HG03439 (cell line): ENCODE measurements at regions not wholly inside any gene's neighbourhood (a gene's known extent, or its start where the extent isn't known, plus 50 kb on each side); places are given as distances from the start of the nearest gene placed in this dataset.
"Not testable (repeated sequence)": the region's sequence is repeated elsewhere in the genome, so short reads cannot be mapped to it uniquely, and the experiment has no call there.

Experiments used
- ATAC-seq: cut with Tn5 transposase; IDR thresholded peaks from one replicate; pipeline ENCODE4 v1.9.1; 2021; ENCODE audit warnings: mild to moderate bottlenecking, moderate library complexity; ENCODE audit not compliant: unreplicated experiment

- ATAC-seq: no peak
These were observed 218.0 kb upstream of the IGFBP3 start for GRCh38 chr7:46139079-46139478.

DNA sequence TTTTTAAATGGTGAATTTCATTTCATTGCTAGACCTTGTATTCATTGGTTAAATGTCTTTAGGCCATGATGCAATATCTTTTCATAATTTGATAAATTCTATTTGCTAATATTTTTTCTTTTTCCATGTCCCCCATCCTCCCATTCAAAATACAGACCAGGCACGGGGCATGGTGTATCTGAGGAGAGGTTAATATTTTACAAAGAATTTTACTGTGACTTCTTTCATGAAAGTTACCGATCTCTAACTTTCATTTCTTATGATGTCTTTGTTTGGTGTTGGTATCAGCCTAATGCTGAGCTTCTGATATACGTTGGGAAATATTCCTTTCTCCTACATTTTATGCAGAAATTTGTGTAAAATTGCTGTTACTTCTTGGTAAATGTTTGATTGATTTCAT, 216.7 kb upstream of the IGFBP3 start:
- no peak for ATAC-seq

- no peak for ATAC-seq
These were observed 214.5 kb upstream of the IGFBP3 start for GRCh38 chr7:46135557-46135956.

- no peak for ATAC-seq
These were observed 213.7 kb upstream of the IGFBP3 start for GRCh38 chr7:46134795-46135194.

GRCh38 chr7:46134385-46134784, 213.3 kb upstream of the IGFBP3 start:
- no peak for ATAC-seq

GRCh38 chr7:46133751-46134150, 212.7 kb upstream of the IGFBP3 start:
- ATAC-seq: no peak

GRCh38 chr7:46133072-46133471, 212.0 kb upstream of the IGFBP3 start:
- no peak for ATAC-seq

- no peak for ATAC-seq
These were observed 211.1 kb upstream of the IGFBP3 start for GRCh38 chr7:46131916-46132795.

GRCh38 chr7:46129831-46130230, 208.8 kb upstream of the IGFBP3 start:
- no peak for ATAC-seq

DNA sequence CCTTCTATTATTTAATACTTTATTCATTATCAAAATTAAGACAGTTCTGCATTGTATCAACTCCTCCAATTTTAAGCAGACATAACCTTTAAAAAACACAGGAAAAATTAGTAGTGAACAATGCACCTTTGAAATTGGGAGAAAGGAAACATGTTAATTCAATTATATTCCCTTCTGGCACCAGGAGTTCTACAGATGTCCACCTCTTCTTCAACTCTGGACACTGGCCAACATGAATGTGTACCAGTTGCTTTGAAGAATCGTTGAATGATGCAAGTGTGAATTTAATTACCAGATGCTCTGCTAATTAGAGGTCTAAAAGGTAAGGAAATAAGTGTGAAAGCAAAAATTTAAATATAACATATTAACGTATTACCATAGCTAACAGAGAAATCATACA, 206.7 kb upstream of the IGFBP3 start:
- ATAC-seq: no peak

DNA sequence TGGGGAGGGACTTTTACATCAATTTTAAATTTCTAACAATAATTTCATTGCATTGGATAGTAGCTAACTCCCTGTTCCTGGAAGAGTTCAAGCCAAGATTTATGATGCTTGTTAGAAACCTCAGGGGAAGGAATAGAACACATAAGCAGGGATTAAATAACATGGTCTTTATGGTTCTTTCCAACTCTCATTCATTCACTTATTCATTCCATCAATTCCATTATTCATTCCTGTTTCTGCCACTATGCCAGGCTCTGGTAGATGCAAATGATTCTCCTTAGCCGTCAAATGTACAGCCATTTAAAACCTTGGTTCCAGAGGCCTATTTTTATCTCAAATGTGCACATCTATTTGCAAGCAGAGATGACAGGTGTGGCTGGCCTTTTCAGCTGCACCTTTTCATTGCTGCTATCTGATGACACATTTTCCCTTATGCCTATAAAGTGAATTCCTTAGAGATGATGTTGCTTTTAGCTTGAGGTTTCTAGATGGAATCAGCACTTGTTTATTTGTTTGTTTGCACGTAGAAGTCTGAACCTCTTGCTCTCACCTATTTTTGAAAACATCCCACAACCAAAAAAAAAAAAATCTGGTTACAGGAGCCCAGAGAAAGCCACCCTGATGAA, 205.7 kb upstream of the IGFBP3 start:
- ATAC-seq: no peak

GRCh38 chr7:46123756-46124343, 202.8 kb upstream of the IGFBP3 start:
- ATAC-seq: no peak

- ATAC-seq: no peak
These were observed 194.3 kb upstream of the IGFBP3 start for GRCh38 chr7:46115410-46115809.

DNA sequence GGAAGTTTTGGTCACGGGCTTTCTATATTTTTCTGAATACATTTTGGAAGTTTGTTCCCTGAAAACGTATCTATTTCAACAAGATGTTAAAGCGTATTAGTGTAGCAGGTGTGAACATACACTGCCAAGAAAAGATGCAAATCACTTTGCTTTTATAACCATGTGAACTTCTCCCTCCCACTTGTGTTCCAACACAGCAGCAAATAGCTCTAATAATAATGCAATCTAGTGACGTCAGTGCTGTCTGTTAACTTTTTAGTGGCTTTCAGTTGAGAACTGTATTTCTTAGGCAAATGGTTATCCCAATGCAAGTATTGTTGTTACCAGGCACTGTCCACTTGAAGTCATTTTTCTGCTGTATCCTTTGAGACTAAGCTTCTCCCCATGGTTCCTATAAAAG, 188.4 kb upstream of the IGFBP3 start:
- ATAC-seq: no peak

- ATAC-seq: no peak
These were observed 187.2 kb upstream of the IGFBP3 start for GRCh38 chr7:46108272-46108671.

DNA sequence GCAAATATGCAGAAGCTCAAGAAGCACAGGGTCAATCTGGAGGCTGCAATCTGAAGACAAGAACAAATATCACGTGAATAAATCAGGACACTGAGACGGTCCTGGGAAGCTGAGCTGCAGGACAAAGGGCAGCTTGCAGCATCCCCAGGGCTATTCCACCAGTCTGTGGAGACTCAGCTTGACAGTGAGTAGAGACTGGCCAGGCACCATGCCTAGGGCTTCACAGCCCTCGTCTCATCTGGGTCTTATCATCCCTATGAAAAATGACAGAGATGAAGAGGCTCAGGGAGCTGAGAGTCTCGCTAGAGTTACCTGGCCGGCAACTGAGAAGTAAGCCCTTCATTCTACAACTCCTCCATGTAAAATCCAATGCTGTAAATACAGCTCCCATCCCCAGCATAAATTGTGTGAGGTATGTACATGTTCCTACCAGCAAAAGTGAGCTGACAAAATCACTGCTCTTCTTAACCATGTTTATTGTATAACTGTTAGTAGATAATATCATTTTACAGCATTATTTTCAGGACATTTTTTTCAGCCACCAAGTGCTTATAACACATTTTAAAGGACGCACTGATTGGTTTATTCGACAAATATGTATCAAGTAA, 186.6 kb upstream of the IGFBP3 start:
- no peak for ATAC-seq

DNA sequence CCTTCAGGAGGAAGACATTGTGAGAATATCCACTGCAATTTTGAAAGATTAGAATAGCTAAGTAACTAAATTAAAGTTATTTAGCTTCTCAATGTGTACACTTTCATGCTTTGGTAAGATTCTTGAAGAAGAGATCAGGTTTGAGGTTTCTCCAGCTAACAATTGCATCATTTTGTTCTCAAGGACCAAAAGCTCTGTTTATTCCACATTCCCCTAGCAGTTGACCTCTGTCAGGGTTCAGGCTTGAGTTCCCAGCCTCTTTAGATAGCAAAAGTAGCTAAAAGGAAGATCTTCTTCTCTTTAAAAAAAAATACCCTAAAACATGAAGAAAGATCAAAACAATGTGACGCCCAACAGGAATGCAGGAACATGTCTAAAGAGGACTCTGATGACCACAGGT, 179.4 kb upstream of the IGFBP3 start:
- ATAC-seq: no peak

- no peak for ATAC-seq
These were observed 178.0 kb upstream of the IGFBP3 start for GRCh38 chr7:46099076-46099475.

- ATAC-seq: no peak
These were observed 170.0 kb upstream of the IGFBP3 start for GRCh38 chr7:46091071-46091470.

DNA sequence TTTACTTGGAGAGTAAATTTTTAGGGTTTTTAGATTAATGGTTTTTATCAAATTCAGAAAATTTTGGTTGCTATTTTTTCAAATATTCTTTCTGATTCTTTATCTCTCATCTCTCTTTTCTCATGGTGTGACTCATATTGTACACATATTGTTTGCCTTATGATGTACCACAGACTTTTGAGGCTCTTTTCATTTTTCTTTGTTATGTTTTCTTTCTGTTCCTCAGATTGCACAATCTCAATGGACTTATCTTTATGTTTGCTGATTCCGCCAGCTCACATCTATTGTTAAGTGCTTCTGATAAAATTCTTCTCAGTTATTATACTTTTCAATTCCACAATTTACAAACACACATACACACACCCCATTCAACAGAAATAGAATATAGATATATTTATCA, 168.2 kb upstream of the IGFBP3 start:
- ATAC-seq: no peak

DNA sequence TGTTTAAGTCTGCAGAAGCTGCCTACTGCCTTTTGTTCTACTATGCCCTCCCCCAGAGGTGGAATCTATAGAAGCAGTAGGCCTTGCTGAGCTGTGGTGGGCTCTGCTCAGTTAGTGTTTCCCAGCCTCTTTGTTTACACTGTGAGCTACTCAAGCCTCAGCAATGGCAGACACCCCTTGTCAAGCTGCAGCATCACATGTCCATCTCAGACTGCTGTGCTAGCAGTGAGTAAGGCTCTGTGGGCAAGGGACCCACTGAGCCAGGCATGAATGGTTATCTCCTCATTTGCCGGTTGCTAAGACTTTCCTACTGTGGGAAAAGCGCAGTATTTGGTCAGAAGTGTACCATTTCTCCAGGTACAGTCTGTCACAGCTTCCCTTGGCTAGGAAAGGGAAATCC, 167.4 kb upstream of the IGFBP3 start:
- ATAC-seq: not testable (repeated sequence)
